Tongue (tissue), 1 donor: ENCODE measurements at regions not wholly inside any gene's neighbourhood (a gene's known extent, or its start where the extent isn't known, plus 50 kb on each side); places are given as distances from the start of the nearest gene placed in this dataset.

Source experiments
- DNase-seq: peaks from one replicate; pipeline ENCODE4 v3.0.0-alpha.2; 2015

- DNase-seq, result no peak
Measured at GRCh38 chr2:234835738-234836137, 116.1 kb upstream of the SH3BP4 start.

- no peak for DNase-seq
Measured at GRCh38 chr2:234834228-234834923, 117.4 kb upstream of the SH3BP4 start.

DNA sequence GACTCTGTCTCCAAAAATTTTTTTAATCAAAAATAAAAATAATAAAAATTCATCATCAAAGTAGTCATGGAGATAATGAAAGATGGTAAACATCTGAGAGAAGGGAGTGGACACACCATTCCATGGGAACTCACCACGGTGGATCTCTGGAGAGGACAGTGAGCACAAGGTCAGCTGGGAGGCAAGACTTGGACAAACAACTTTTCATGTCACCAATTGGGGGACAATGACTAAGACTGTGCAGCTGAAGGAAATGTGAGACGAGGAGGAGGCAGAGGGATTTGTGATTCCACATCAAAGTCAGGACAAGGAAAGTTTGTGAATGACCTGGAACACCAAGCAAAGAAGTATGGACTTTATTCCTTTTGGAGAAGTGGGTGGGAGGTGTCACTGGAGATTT, 121.0 kb upstream of the SH3BP4 start:
- no peak for DNase-seq

GRCh38 chr2:234829074-234829455, 122.8 kb upstream of the SH3BP4 start:
- no peak for DNase-seq

GRCh38 chr2:234828382-234829073, 123.3 kb upstream of the SH3BP4 start:
- DNase-seq, result no peak

GRCh38 chr2:234827096-234827860, 124.5 kb upstream of the SH3BP4 start:
- DNase-seq, result no peak

DNA sequence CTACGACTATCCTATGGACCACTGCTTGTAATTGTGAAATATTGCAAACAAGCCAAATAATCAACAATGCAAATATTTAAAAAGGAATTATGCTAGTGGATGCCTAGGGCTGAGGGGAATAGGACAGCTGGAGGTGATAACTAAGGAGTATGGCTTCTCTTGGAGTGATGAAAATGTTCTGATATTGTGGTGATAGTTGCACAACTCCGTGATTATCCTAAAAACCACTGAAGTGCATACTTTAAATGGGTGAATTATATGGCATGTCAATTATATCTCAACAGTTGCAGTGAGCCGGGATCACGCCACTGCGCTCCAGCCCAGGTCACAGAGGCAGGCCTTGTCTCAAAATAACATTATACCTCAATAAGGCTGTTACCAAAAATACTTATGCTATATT, 125.1 kb upstream of the SH3BP4 start:
- no peak for DNase-seq

- no peak for DNase-seq
Measured at GRCh38 chr2:234825616-234826015, 126.2 kb upstream of the SH3BP4 start.

- peak; percentile 59 for DNase-seq
Measured at GRCh38 chr2:234823877-234824376, 127.9 kb upstream of the SH3BP4 start.

DNA sequence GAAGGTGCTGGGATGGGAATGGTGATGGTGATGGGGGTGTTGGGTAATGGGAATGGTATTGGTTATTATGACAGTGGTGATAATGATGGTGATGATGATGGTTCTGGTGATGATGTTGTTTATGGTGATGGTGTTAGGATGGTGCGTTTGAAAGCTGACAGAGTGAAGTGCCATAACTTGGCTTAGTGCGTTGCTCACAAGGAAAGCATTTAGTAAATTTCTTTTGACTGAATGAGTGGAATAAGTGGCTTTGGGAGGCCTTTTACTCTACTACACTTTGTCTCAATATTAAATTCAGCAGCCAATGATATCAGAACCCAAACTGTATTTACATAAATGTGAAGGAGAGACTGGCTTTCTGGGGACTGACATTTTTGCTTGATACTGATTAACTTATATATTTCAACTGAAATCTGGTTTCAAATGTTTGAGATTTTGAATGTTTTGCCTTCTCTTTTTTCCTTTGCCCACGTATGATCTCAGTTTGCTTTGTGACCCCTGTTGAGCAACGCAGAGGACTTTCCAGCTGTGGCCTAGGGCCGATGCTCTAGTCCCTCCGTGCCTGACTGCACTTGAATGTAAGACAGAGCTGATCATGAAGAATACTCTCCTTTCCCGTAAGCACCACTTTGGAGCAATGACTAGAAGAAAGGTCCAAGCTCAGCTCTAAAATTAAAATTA, 128.5 kb upstream of the SH3BP4 start:
- DNase-seq, result no peak

GRCh38 chr2:234821946-234822475, 129.8 kb upstream of the SH3BP4 start:
- no peak for DNase-seq

GRCh38 chr2:234818937-234819336, 132.9 kb upstream of the SH3BP4 start:
- DNase-seq, result no peak

DNA sequence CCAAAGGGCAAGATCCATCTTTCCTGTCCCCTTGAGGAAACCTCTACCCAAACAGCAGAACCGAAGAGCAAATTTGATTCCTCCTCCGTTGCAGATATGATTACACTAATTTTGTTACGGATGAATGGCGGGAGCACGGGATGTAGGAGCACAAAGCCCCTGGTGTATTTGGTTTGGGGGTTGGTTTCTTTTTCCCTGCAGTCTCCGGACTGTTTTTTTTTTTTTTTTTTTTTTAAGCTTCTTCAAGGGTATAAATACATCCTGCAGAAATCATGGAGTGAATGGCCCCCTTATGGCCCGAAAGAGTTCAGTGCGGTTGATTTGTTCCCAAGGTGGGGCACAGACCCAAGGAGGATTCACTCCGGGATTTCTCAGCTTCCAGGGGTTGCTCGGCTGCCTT, 135.3 kb upstream of the SH3BP4 start:
- no peak for DNase-seq

DNA sequence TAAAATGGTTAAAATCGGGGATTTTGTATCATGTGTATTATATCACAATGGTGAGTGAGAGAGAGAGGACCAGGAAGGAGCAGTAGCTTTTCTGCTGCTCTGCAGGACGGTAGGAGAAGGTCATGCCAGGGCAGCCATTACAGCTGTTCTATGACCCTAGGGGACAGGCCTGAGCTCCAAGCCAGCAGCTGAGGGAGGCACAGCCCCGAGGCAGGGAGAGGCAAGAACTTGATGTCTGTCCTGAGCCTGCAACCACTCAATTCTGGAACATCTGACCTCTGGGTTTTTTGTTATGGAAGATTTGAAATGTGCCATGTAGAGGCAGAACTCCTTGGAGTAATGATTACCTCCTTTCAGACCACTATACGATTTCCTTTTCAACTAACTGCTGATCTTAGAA, 135.8 kb upstream of the SH3BP4 start:
- DNase-seq, result no peak

DNA sequence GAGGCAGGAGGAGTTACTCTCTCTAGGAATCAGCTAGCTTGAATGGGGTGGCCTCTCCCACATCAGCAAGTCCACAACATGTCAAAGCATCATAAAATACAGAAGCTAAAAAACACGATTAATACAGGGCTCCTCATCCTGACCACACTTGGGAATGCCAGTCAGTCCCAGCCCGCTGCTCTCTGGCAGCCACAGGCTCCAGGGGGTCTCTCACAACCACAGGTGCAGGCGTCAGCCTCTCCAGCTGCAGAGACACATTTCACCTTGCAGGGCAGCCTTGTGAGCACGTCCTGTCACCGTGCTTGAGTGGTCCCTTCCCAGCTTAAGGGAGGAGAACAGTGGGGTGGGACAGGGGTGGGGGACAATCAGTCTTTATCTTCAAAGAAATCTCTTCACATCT, 137.4 kb upstream of the SH3BP4 start:
- DNase-seq, result no peak

GRCh38 chr2:234812851-234813250, 139.0 kb upstream of the SH3BP4 start:
- DNase-seq, result no peak

DNA sequence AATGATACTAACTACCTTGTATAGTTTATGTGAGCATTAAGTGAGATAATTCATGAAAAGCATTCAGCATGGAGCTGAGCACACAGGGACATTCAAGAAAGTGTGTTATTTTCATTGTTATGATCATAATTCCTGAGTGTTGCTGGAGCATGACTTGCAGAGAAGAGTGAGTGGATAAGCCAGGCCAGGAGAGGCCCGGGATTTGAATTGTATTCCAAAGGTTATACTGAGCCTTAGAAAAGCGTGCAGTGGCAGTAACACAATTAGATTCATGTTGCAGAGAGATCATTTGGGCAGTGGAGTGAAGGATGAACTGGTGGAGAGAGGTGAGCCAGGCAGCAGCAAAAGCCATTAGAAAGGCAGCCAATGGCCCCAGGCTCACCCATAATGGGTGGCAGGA, 142.9 kb upstream of the SH3BP4 start:
- DNase-seq, result peak; percentile 18

- DNase-seq, result no peak
Measured at GRCh38 chr2:234806818-234807217, 145.0 kb upstream of the SH3BP4 start.

- DNase-seq, result no peak
Measured at GRCh38 chr2:234805836-234806235, 146.0 kb upstream of the SH3BP4 start.

DNA sequence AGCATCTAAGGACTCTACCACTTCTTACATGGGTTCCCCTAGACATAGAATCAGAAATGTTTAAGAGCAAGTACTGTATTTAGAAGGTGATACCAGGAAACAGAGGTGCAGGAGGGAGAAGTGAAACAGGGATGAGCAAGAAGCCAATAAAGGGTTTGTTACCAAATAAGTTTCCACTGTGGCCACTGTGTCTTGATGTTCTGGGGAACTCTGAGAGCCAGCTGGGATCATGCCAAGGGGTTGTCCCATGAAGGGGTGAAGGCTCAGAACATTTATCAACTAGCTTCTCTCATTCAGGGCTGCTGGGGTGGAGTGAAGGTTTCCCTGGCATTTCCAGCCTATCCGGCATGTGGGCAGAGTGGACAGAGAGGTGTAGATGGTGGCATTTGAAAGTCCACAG, 147.1 kb upstream of the SH3BP4 start:
- DNase-seq, result no peak

DNA sequence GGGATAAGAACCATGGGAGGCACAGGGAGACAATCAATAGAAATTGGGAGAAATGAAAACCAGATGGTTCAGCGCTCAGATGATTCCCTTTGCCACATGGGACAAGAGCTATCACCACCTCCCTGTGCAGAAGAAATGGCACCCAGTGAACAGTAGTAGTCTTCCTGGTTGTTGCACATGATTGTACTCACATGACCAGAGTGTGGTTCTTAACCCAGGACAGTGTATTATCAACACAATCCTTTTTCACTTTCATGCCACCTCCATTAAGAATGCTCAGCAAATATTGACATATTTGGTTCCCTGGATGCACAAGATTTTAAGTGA, 149.0 kb upstream of the SH3BP4 start:
- DNase-seq, result no peak

DNA sequence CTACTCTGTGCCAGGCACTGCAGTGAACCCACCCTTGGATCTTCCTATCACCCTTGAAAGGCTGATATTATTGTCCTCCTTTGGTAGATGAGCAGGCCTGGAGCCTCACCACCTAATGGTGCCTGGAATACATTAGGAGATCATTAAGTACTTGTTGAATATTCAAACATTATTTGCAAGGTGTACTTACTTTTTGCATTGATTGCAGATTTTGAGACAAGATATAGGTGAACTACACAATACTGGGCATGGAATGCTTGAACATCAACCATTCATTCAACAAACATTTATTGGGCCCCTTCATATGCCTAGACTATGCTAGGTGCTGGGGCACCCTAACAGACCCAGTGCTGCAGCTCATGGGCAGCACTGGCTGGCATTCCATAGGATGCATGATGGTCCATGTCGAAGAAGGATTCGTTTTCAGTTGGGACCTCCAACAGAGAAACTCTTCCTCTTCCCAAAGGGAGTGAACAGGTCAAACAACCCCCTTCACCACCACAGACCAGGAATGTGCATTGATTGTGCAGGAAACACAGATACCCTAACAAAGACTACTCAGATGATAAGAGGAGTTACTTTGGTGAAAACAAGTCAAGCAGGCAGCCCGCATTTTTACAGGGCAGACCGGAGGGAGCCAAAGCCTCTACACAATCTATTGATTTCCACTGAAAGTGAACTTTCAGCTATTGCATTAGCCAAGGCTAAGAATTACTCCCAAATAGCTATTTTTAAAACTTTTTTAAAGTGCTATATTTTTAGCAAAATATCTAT, 149.6 kb upstream of the SH3BP4 start:
- no peak for DNase-seq
